B cell (primary cell): ENCODE measurements at regions not wholly inside any gene's neighbourhood (a gene's known extent, or its start where the extent isn't known, plus 50 kb on each side); places are given as distances from the start of the nearest gene placed in this dataset.

Experiments used
- ATAC-seq: fragments of 200-7000 bp; cut with Tn5 transposase; one replicate; pipeline ENCODE4 v1.10.0; 2021; ENCODE audit warnings: low read depth, mild to moderate bottlenecking, moderate number of reproducible peaks, moderate library complexity
- CTCF ChIA-PET: fragments of 350-600 bp; sonication (Branson Sonifier 250); formaldehyde crosslinking; loops from one replicate; lab custom pipeline; 2021; ENCODE audit warnings: antibody characterized with exemption, inconsistent platforms; lab: Charles Lee
- POLR2A ChIA-PET: fragments of 350-600 bp; sonication (Branson Sonifier 250); formaldehyde crosslinking; loops from one replicate; lab custom pipeline; 2021; ENCODE audit warnings: antibody characterized with exemption; lab: Charles Lee
- DNase-seq: peaks from one replicate; pipeline ENCODE4 v3.0.0; 2013
- H2AFZ ChIP-seq: 2 replicates; pipeline ENCODE4 v1.6.1; 2012; ENCODE audit warnings: mild to moderate bottlenecking, low read depth, low read length; ENCODE audit not compliant: insufficient read depth, poor library complexity, severe bottlenecking
- H3K27ac ChIP-seq, 2 donors: 1 replicate in 1 of 2; 2 replicates in 1 of 2; pipeline ENCODE4 v1.5.1; 2012 to 2013; ENCODE audit warnings: low read length in 2 of 2, mild to moderate bottlenecking in 2 of 2, moderate library complexity in 1 of 2
- H3K27me3 ChIP-seq, 4 experiments: fragments of 200-600 bp in 1 of 4; sonication (generic) in 1 of 4; replicated peaks in 1 of 4; 1 replicate in 2 of 4; 2 replicates in 2 of 4; pipeline versions ENCODE4 v1.6.1 to v1.7.0; 2013 to 2016; ENCODE audit warnings: low read length in 3 of 4, mild to moderate bottlenecking in 2 of 4, mixed read lengths in 1 of 4, moderate library complexity in 1 of 4; ENCODE audit not compliant: insufficient read depth in 4 of 4, control insufficient read depth in 3 of 4; ENCODE audit errors: control extremely low read depth in 1 of 4
- H3K36me3 ChIP-seq, 2 experiments: replicated peaks in 1 of 2; 1 replicate in 1 of 2; 2 replicates in 1 of 2; pipeline versions ENCODE4 v1.6.1 to v1.7.1; 2013; ENCODE audit warnings: low read length in 1 of 2; ENCODE audit not compliant: insufficient read depth in 2 of 2, control insufficient read depth in 1 of 2; ENCODE audit errors: control extremely low read depth in 1 of 2, extremely low read depth in 1 of 2
- H3K4me1 ChIP-seq, 2 donors: fragments of 200-600 bp in 1 of 2; sonication (generic) in 1 of 2; 1 replicate in 1 of 2; 2 replicates in 1 of 2; pipeline versions ENCODE4 v1.5.1 to v1.6.1; 2013 to 2017; ENCODE audit warnings: low read length in 2 of 2; ENCODE audit not compliant: control insufficient read depth in 2 of 2, insufficient read depth in 2 of 2
- H3K4me2 ChIP-seq: replicated peaks from 2 replicates; pipeline ENCODE3; 2012; ENCODE audit warnings: mild to moderate bottlenecking, low read depth, low read length; ENCODE audit not compliant: poor library complexity, severe bottlenecking
- H3K4me3 ChIP-seq, 5 experiments: fragments of 200-600 bp in 1 of 5; sonication (generic) in 1 of 5; 1 replicate in 3 of 5; 2 replicates in 2 of 5; pipeline versions ENCODE4 v1.5.1 to v1.7.0; 2011 to 2016; ENCODE audit warnings: low read length in 4 of 5, mild to moderate bottlenecking in 4 of 5, low read depth in 2 of 5, control low read depth in 1 of 5, moderate library complexity in 1 of 5; ENCODE audit not compliant: insufficient read depth in 1 of 5; ENCODE audit errors: control extremely low read depth in 1 of 5, extremely low read depth in 1 of 5
- H3K79me2 ChIP-seq: fragments of 200-600 bp; sonication (generic); one replicate; pipeline ENCODE4 v1.6.0; 2016; ENCODE audit warnings: low read length; ENCODE audit not compliant: control insufficient read depth, insufficient read depth
- H3K9ac ChIP-seq: fragments of 200-600 bp; sonication (generic); 2 replicates; pipeline ENCODE4 v1.6.1; 2017; ENCODE audit warnings: mild to moderate bottlenecking, low read length, moderate library complexity
- H3K9me3 ChIP-seq, 3 donors: one replicate each; pipeline versions ENCODE4 v1.6.1 to v1.7.1; 2013; ENCODE audit warnings: low read length in 2 of 3; ENCODE audit not compliant: control insufficient read depth in 2 of 3, insufficient read depth in 1 of 3; ENCODE audit errors: control extremely low read depth in 1 of 3
- H4K20me1 ChIP-seq: 2 replicates; pipeline ENCODE4 v1.6.0; 2012; ENCODE audit warnings: mild to moderate bottlenecking, low read length; ENCODE audit not compliant: insufficient read depth, control insufficient read depth, poor library complexity, severe bottlenecking
- H3K27ac Mint-ChIP-seq: one replicate; pipeline ENCODE4 v1.8.0; 2021; ENCODE audit warnings: mixed read lengths
- H3K27me3 Mint-ChIP-seq: one replicate; pipeline ENCODE4 v1.8.0; 2021; ENCODE audit warnings: mixed read lengths
- H3K4me1 Mint-ChIP-seq: one replicate; pipeline ENCODE4 v1.8.0; 2021; ENCODE audit warnings: mixed read lengths
- H3K4me3 Mint-ChIP-seq: one replicate; pipeline ENCODE4 v1.8.0; 2021; ENCODE audit warnings: mixed read lengths
- H3K9me3 Mint-ChIP-seq: one replicate; pipeline ENCODE4 v1.8.0; 2022; ENCODE audit warnings: mixed read lengths; ENCODE audit not compliant: insufficient read depth
- EZH2 ChIP-seq: IDR thresholded peaks from 2 replicates; pipeline ENCODE4 v1.6.1; 2012; ENCODE audit warnings: borderline replicate concordance, low read depth, mild to moderate bottlenecking, moderate library complexity, low read length; ENCODE audit not compliant: insufficient read depth, poor library complexity, severe bottlenecking
- WGBS: methylation state at CpG from one replicate; pipeline ENCODE4 v1.1.5; 2013; ENCODE audit warnings: missing lambda C conversion rate; ENCODE audit not compliant: insufficient coverage; 5-methylcytosine and 5-hydroxymethylcytosine counted together
- intact Hi-C: fragments of 100-400 bp; cut with micrococcal nuclease; formaldehyde crosslinking; loops from one replicate; pipeline ENCODE4 v1.10.0; 2022
- TF ChIP-seq, protein P1 (sequence below): fragments of 200-600 bp; IDR thresholded peaks from one replicate; pipeline ENCODE4 v1.8.0; 2022; ENCODE audit warnings: antibody characterized with exemption, mild to moderate bottlenecking

DNA sequence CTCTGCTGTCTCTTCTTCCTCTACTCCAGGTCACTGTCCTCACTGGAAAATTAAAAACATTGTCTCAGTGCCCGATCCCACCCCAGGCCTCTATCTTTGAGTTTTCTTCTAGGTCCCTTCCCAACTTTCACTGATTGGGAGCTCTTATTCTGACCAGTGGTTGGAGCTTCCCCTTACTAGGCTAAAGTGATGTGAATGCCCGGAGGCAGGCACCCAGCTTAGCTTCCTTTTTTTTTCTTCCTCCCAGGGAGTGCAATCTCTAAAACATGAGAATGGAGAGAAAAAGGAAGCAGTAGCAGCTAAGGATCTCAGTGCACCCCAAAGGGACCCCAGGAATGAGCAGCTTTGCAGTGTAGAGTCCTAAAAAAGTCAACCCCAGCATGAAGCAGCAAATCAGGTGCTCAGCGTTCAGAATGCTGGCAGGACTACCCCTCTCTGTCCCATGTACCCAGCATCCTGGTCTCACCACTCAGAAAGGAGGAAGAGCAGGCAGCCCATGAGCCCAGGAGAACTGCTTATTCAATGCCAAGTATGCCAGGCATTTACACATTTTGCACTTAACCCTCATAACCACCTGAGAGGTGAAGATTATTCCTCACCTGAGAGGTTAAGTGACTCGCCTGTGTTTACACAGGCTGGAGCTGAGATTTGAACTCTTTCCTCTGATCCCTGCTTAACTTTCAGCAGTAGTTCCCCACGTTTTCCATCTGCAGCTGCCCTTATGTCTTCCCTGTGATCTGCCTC, 146.2 kb upstream of the PWP1 start:
- no peak for TF ChIP-seq EZH2
- TF ChIP-seq, protein P1, sequence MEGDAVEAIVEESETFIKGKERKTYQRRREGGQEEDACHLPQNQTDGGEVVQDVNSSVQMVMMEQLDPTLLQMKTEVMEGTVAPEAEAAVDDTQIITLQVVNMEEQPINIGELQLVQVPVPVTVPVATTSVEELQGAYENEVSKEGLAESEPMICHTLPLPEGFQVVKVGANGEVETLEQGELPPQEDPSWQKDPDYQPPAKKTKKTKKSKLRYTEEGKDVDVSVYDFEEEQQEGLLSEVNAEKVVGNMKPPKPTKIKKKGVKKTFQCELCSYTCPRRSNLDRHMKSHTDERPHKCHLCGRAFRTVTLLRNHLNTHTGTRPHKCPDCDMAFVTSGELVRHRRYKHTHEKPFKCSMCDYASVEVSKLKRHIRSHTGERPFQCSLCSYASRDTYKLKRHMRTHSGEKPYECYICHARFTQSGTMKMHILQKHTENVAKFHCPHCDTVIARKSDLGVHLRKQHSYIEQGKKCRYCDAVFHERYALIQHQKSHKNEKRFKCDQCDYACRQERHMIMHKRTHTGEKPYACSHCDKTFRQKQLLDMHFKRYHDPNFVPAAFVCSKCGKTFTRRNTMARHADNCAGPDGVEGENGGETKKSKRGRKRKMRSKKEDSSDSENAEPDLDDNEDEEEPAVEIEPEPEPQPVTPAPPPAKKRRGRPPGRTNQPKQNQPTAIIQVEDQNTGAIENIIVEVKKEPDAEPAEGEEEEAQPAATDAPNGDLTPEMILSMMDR = no peak
- Histone ChIP-seq H3K27ac (no peak overlapping the region), H3K79me2 (no peaks in the 10 kb centered on the region), H3K9ac (no peak overlapping the region), H3K4me2 (no peak overlapping the region), H3K36me3 (no peaks in the 10 kb centered on the region), H3K9me3 (peaks cover 0 to 4% (median 0%) of the 10 kb centered on the region in 3 donors), H4K20me1 (no peaks in the 10 kb centered on the region), H3K27me3 (no peaks in the 10 kb centered on the region), H3K4me3 (no peak overlapping the region), H3K4me1 (no peaks in the 10 kb centered on the region), H2AFZ (no peak overlapping the region)
- H3K4me3 Mint-ChIP-seq = no peak overlapping the region
- WGBS = 90% methylated on average over 3 of the region's 5 CpGs
- intact Hi-C loops = no loop called here
- H3K4me1 Mint-ChIP-seq = no peaks in the 10 kb centered on the region
- H3K27ac Mint-ChIP-seq = no peak overlapping the region
- DNase-seq (no peak), ATAC-seq (no peak)
- ChIA-PET CTCF (no interaction called here), POLR2A (no interaction called here)
- no peaks in the 10 kb centered on the region for H3K27me3 Mint-ChIP-seq
- H3K9me3 Mint-ChIP-seq = no peaks in the 10 kb centered on the region

GRCh38 chr12:107541001-107541705, 144.4 kb upstream of the PWP1 start:
- Mint-ChIP-seq H3K4me1 (no peaks in the 10 kb centered on the region), H3K27ac (no peak overlapping the region), H3K9me3 (no peaks in the 10 kb centered on the region), H3K4me3 (no peak overlapping the region), H3K27me3 (no peaks in the 10 kb centered on the region)
- H3K4me2 ChIP-seq = no peak overlapping the region
- H3K27me3 ChIP-seq = no peaks in the 10 kb centered on the region
- H3K79me2 ChIP-seq = no peaks in the 10 kb centered on the region
- no peaks in the 10 kb centered on the region for H4K20me1 ChIP-seq
- CTCF ChIA-PET = no interaction called here
- ATAC-seq (no peak), DNase-seq (no peak)
- no peaks in the 10 kb centered on the region for H3K4me1 ChIP-seq
- H3K9ac ChIP-seq = no peak overlapping the region
- H3K27ac ChIP-seq = no peak overlapping the region
- no peak overlapping the region for H2AFZ ChIP-seq
- 80% methylated on average over 1 of the region's 7 CpGs for WGBS
- intact Hi-C loops = no loop called here
- no peak overlapping the region for H3K4me3 ChIP-seq
- H3K9me3 ChIP-seq = peaks cover 0 to 4% (median 0%) of the 10 kb centered on the region in 3 donors
- no peak for TF ChIP-seq EZH2
- TF ChIP-seq, protein P1 = no peak
- no peaks in the 10 kb centered on the region for H3K36me3 ChIP-seq
- POLR2A ChIA-PET = no interaction called here
